ENCODE measurements at regions not wholly inside any gene's neighbourhood (a gene's known extent, or its start where the extent isn't known, plus 50 kb on each side); places are given as distances from the start of the nearest gene placed in this dataset.

DNA sequence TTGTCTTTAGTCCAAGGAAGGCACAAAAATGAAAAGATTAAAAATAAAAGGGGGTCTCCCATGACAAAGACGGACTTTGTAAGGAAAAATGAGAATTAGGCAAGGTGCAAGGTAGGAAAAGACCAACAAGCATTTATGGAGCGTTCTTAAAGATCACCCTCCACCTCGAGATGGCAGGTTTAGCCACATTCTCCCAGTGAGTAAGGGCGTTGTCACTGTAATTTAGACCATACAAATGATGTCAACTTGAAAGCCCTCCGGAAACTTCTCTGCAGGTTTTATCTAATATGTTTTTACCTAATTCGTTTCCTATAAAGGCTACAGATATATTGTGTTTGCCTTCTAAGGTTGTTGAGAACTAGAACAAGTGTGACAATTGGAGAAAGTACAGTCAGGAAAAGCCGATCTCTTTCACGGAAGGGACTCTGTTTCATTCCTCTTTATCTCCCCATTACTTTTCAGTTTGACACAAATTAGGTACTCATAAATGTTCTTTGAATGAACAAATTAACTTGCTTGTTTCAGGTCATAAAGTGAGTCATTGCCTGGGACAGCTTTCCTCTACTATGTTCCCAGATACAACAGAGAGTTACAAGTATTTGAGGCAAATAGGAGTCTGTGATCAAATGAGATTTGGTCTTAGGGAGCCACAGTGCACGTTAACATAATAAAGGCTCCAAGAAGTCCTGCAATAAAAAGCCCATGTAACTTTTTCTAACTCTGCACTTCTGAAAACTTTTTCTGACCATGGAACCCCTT, 102.6 kb upstream of the HABP2 start:
- POLR2A ChIA-PET (ENCODE audit: low non-redundant PET) = no interaction called here
- DNase-seq (ENCODE audit: low spot score) = no peak
- CTCF ChIA-PET = no interaction called here
- no peak for TF ChIP-seq CTCF (conservative IDR thresholded peaks at IDR 0.05; ENCODE audit: low read depth)
- H3K27ac ChIP-seq = no peak overlapping the region

DNA sequence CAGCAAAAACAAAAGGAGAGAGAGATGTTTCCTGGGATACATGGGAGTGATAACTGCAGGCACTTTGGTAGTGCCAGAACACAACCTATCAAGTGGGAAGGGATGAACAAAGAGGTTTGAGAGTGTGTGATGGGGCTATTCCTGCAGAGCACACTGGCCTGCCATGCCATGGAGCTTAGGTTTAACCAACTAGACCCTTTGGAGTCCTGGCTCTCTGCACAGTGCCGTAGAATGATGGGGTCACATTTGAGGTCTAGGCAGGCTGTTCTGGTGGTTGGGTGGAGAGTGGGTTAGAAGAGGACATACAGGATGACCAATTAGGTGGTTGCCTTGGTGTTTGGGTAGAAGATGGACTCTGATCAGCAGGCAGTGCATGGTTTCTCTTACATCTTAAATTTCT, 101.9 kb upstream of the HABP2 start:
- POLR2A ChIA-PET (ENCODE audit: low non-redundant PET) = no interaction called here
- CTCF ChIA-PET = no interaction called here

GRCh38 chr10:113452146-113452845, 100.6 kb upstream of the HABP2 start:
- TF ChIP-seq CTCF (conservative IDR thresholded peaks at IDR 0.05; ENCODE audit: low read depth) = no peak
- ChIA-PET POLR2A (ENCODE audit: low non-redundant PET) (no interaction called here), CTCF (no interaction called here)
- H3K27ac ChIP-seq = no peak overlapping the region
- DNase-seq (ENCODE audit: low spot score) = no peak

More for the DNA sequence above, 101.9 kb upstream of the HABP2 start:
- TF ChIP-seq CTCF (conservative IDR thresholded peaks at IDR 0.05; ENCODE audit: low read depth) = no peak
- no peak overlapping the region for H3K27ac ChIP-seq
- DNase-seq (ENCODE audit: low spot score) = no peak

DNA sequence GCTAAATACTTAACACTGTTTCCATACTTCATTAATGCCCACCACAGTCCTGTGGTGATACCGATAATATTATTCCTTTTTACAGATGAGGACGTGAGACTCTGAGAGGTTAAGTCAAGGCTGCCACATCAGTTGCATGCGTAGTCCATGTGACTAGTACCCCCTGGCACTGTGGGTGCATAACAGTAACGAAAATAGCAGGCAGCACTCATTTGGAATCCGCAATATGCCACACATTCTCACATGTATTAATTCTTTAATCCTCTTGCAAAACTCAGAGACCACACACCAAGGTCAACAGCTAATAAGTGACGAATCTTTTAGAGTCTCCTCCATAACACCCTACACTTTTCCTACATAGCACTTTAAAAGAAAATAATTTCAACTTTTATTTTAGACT, 99.5 kb upstream of the HABP2 start:
- no peak overlapping the region for H3K27ac ChIP-seq
- ChIA-PET POLR2A (ENCODE audit: low non-redundant PET) (no interaction called here), CTCF (interaction anchor here (1.5 to 2.0 kb wide), 2 partner anchors 11 to 26 kb away, joined by 4 to 8 read pairs; no protein-coding TSS in a partner anchor)
- TF ChIP-seq CTCF (conservative IDR thresholded peaks at IDR 0.05; ENCODE audit: low read depth) = no peak
- no peak for DNase-seq (ENCODE audit: low spot score)

GRCh38 chr10:113454341-113455061, 98.4 kb upstream of the HABP2 start:
- no peak overlapping the region for H3K27ac ChIP-seq
- DNase-seq (ENCODE audit: low spot score) = peak; percentile 57
- peak; percentile 63 for TF ChIP-seq CTCF (conservative IDR thresholded peaks at IDR 0.05; ENCODE audit: low read depth)
- ChIA-PET CTCF (interaction anchor here (0.6 to 2.0 kb wide), 12 partner anchors 10 to 1472 kb away, joined by 3 to 8 read pairs (median 4); no protein-coding TSS in a partner anchor), POLR2A (ENCODE audit: low non-redundant PET) (no interaction called here)

DNA sequence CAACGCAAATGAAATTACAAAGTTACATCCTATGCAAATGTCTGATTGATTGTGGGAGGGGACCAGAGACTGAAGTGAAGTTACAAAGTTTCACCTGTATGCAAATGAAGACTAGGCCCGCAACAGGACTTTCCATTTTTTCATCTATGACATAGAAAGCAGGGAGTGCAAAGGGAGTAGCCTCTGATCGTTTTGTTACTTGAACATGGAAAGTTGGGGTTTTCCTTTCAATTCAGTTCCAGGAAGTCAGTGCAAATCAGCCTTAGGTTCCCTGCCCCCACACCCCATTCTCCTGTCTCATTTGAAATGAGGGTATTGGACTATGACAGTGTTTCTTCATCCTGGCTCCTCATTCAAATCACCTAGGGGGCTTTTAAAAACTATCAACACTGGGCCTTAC, 96.9 kb upstream of the HABP2 start:
- H3K27ac ChIP-seq = no peak overlapping the region
- ChIA-PET POLR2A (ENCODE audit: low non-redundant PET) (no interaction called here), CTCF (no interaction called here)
- DNase-seq (ENCODE audit: low spot score) = no peak
- TF ChIP-seq CTCF (conservative IDR thresholded peaks at IDR 0.05; ENCODE audit: low read depth) = no peak

All from RWPE1 (cell line).